Esophagus squamous epithelium (tissue), 5 donors: ENCODE measurements at regions not wholly inside any gene's neighbourhood (a gene's known extent, or its start where the extent isn't known, plus 50 kb on each side); places are given as distances from the start of the nearest gene placed in this dataset.

Experiments
- DNase-seq: peaks from one replicate; lab custom pipeline; 2025; lab: John Stamatoyannopoulos, UW
- H3K27ac ChIP-seq, 4 donors: fragments of 200-600 bp; sonication (generic); one replicate each; pipeline ENCODE4 v1.5.1; 2016 to 2019; ENCODE audit warnings: mild to moderate bottlenecking in 1 of 4
- H3K27me3 ChIP-seq, 4 donors: fragments of 200-600 bp; sonication (generic); 1 replicate in 3 of 4; 2 replicates in 1 of 4; pipeline versions ENCODE4 v1.5.1 to v1.6.0; 2017 to 2021; ENCODE audit warnings: antibody characterized with exemption in 1 of 4
- H3K36me3 ChIP-seq, 3 donors: fragments of 200-600 bp; sonication (generic); one replicate each; pipeline ENCODE4 v1.5.1; 2016 to 2019
- H3K4me1 ChIP-seq, 3 donors: fragments of 200-600 bp; sonication (generic); one replicate each; pipeline ENCODE4 v1.5.1; 2017 to 2019
- H3K4me3 ChIP-seq, 4 donors: fragments of 200-600 bp; sonication (generic); 1 replicate in 3 of 4; 2 replicates in 1 of 4; pipeline ENCODE4 v1.5.1; 2016 to 2019; ENCODE audit warnings: mild to moderate bottlenecking in 2 of 4, moderate library complexity in 1 of 4
- H3K9me3 ChIP-seq, 3 donors: fragments of 200-600 bp; sonication (generic); one replicate each; pipeline ENCODE4 v1.5.1; 2016 to 2019
- POLR2A ChIP-seq, 4 donors: fragments of 450-650 bp; IDR thresholded peaks; one replicate each; pipeline ENCODE4 v1.6.1; 2017; ENCODE audit warnings: antibody characterized with exemption in 4 of 4, mild to moderate bottlenecking in 4 of 4, moderate library complexity in 3 of 4
- WGBS, 2 donors: methylation state at CpG; one replicate each; pipeline ENCODE4 v1.1.5; 2018; 5-methylcytosine and 5-hydroxymethylcytosine counted together
- intact Hi-C: fragments of 100-400 bp; cut with DNase I; formaldehyde crosslinking; loops from one replicate; pipeline ENCODE4 v1.15.0; 2022
- TF ChIP-seq, protein P1 (sequence below), 6 experiments: fragments of 450-650 bp in 4 of 6; fragments of 200-600 bp in 2 of 6; sonication (generic) in 2 of 6; IDR thresholded peaks; one replicate each; pipeline ENCODE4 v1.5.1; 2016 to 2019; ENCODE audit warnings: antibody characterized with exemption in 6 of 6, mild to moderate bottlenecking in 4 of 6, moderate library complexity in 4 of 6
- donor health status: DM: yes; HTN: yes; CAD: no.

DNA sequence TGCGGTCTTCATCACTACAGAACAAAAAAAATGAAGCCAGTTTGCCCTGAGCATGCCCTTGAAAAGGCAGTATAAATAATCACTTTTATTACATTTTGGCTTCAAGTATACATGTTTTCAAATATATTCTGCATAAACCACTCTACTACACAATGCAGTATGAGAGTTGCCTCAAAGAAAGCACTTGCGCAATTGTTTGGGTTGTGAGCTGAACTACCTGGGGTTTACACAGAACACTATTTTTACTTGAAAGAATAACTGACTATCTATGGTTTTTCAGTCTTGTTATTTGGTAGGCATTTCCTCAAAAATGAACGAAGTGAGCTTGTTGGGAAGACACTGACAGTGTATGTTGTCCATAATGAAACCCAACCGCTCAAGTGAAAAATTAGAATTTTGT is 264.4 kb upstream of the KLF12 start:
- no peak overlapping the region for H3K27ac ChIP-seq
- intact Hi-C loops, result no loop called here
- TF ChIP-seq, protein P1, sequence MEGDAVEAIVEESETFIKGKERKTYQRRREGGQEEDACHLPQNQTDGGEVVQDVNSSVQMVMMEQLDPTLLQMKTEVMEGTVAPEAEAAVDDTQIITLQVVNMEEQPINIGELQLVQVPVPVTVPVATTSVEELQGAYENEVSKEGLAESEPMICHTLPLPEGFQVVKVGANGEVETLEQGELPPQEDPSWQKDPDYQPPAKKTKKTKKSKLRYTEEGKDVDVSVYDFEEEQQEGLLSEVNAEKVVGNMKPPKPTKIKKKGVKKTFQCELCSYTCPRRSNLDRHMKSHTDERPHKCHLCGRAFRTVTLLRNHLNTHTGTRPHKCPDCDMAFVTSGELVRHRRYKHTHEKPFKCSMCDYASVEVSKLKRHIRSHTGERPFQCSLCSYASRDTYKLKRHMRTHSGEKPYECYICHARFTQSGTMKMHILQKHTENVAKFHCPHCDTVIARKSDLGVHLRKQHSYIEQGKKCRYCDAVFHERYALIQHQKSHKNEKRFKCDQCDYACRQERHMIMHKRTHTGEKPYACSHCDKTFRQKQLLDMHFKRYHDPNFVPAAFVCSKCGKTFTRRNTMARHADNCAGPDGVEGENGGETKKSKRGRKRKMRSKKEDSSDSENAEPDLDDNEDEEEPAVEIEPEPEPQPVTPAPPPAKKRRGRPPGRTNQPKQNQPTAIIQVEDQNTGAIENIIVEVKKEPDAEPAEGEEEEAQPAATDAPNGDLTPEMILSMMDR (IDR thresholded peaks at IDR 0.05), result no peak
- TF ChIP-seq POLR2A (IDR thresholded peaks at IDR 0.05), result no peak
- H3K4me1 ChIP-seq, result no peaks in the 10 kb centered on the region
- H3K4me3 ChIP-seq, result no peak overlapping the region
- WGBS, 2 donors, result 75 to 90% methylated on average over 4 of the region's 4 CpGs
- H3K36me3 ChIP-seq, result no peaks in the 10 kb centered on the region
- DNase-seq, result no peak
- no peaks in the 10 kb centered on the region for H3K27me3 ChIP-seq
- no peaks in the 10 kb centered on the region for H3K9me3 ChIP-seq

DNA sequence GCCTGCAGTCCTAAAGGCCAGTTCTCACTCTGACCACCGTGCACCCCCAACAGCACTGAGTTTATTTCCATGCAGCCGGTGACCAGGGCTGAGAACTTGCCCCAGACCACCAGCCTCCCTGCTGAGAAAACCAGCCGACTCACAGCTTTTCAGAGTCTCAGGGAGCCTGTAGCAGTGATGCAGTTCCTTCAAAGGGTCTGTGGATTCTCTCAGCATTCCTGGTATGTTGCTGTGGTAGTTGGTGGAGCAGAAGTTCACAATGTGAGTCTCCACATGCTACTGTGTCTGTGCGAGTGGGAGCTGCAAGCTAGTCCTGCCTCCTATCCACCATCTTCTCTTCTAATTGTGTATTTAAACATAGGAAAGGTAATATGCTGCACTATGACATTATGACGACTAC is 254.9 kb upstream of the KLF12 start:
- intact Hi-C loops, result no loop called here
- TF ChIP-seq, protein P1 (IDR thresholded peaks at IDR 0.05), result no peak
- TF ChIP-seq POLR2A (IDR thresholded peaks at IDR 0.05), result no peak

GRCh38 chr13:74388626-74389025 is 254.4 kb upstream of the KLF12 start:
- Histone ChIP-seq H3K4me1 (no peaks in the 10 kb centered on the region), H3K27ac (no peak overlapping the region), H3K9me3 (no peaks in the 10 kb centered on the region), H3K4me3 (no peak overlapping the region), H3K36me3 (no peaks in the 10 kb centered on the region), H3K27me3 (no peaks in the 10 kb centered on the region)
- DNase-seq, result no peak
- intact Hi-C loops, result no loop called here
- no peak for TF ChIP-seq POLR2A (IDR thresholded peaks at IDR 0.05)
- TF ChIP-seq, protein P1 (IDR thresholded peaks at IDR 0.05), result no peak
- WGBS, 2 donors, result 72 to 82% methylated on average over 4 of the region's 6 CpGs

More for the DNA sequence above, 254.9 kb upstream of the KLF12 start:
- no peaks in the 10 kb centered on the region for H3K36me3 ChIP-seq
- H3K4me1 ChIP-seq, result no peaks in the 10 kb centered on the region
- no peaks in the 10 kb centered on the region for H3K9me3 ChIP-seq
- no peaks in the 10 kb centered on the region for H3K27me3 ChIP-seq
- H3K27ac ChIP-seq, result no peak overlapping the region
- WGBS, 2 donors, result 59 to 96% methylated on average over 4 of the region's 5 CpGs
- no peak for DNase-seq
- H3K4me3 ChIP-seq, result no peak overlapping the region

GRCh38 chr13:74372511-74372910 is 238.3 kb upstream of the KLF12 start:
- H3K27ac ChIP-seq, result no peak overlapping the region

GRCh38 chr13:74367193-74367592 is 233.0 kb upstream of the KLF12 start:
- TF ChIP-seq POLR2A (IDR thresholded peaks at IDR 0.05), result no peak
- TF ChIP-seq, protein P1 (IDR thresholded peaks at IDR 0.05), result no peak
- DNase-seq, result no peak
- Histone ChIP-seq H3K4me3 (no peak overlapping the region), H3K4me1 (no peaks in the 10 kb centered on the region), H3K9me3 (no peaks in the 10 kb centered on the region), H3K27ac (no peak overlapping the region), H3K27me3 (no peaks in the 10 kb centered on the region), H3K36me3 (no peaks in the 10 kb centered on the region)
- intact Hi-C loops, result no loop called here
- 83 to 90% methylated on average over 7 to 8 of the region's 8 CpGs for WGBS, 2 donors

More at GRCh38 chr13:74372511-74372910, 238.3 kb upstream of the KLF12 start:
- no peak for DNase-seq
- Histone ChIP-seq H3K9me3 (no peaks in the 10 kb centered on the region), H3K27me3 (no peaks in the 10 kb centered on the region), H3K36me3 (no peaks in the 10 kb centered on the region), H3K4me3 (no peak overlapping the region), H3K4me1 (no peaks in the 10 kb centered on the region)
- intact Hi-C loops, result no loop called here
- TF ChIP-seq, protein P1 (IDR thresholded peaks at IDR 0.05), result no peak
- no peak for TF ChIP-seq POLR2A (IDR thresholded peaks at IDR 0.05)
